NCI-H2196 treated with DMSO at 0.1 percent for 48 hours (cell line): ENCODE measurements at regions not wholly inside any gene's neighbourhood (a gene's known extent, or its start where the extent isn't known, plus 50 kb on each side); places are given as distances from the start of the nearest gene placed in this dataset.

ENCODE experiments used
- DNase-seq: peaks from one replicate; lab custom pipeline; 2025; ENCODE audit not compliant: unreplicated experiment; lab: John Stamatoyannopoulos, UW

GRCh38 chr14:34027130-34027989 is 76.5 kb upstream of the EGLN3 start:
- DNase-seq: no peak

GRCh38 chr14:34025325-34026017 is 74.6 kb upstream of the EGLN3 start:
- DNase-seq: no peak

GRCh38 chr14:34024768-34025144 is 73.9 kb upstream of the EGLN3 start:
- DNase-seq: no peak

GRCh38 chr14:34023824-34024767 is 73.2 kb upstream of the EGLN3 start:
- DNase-seq: no peak

- DNase-seq: no peak
Measured at GRCh38 chr14:34021096-34021495, 70.2 kb upstream of the EGLN3 start.

GRCh38 chr14:34020014-34020413 is 69.1 kb upstream of the EGLN3 start:
- no peak for DNase-seq

GRCh38 chr14:34018564-34019244 is 67.8 kb upstream of the EGLN3 start:
- DNase-seq: no peak

GRCh38 chr14:34018125-34018524 is 67.3 kb upstream of the EGLN3 start:
- DNase-seq: no peak

GRCh38 chr14:34015383-34015782 is 64.5 kb upstream of the EGLN3 start:
- no peak for DNase-seq

- DNase-seq: no peak
Measured at GRCh38 chr14:34014936-34015335, 64.1 kb upstream of the EGLN3 start.

- no peak for DNase-seq
Measured at GRCh38 chr14:34013721-34014060, 62.8 kb upstream of the EGLN3 start.

- DNase-seq: no peak
Measured at GRCh38 chr14:34012978-34013720, 62.3 kb upstream of the EGLN3 start.

- DNase-seq: no peak
Measured at GRCh38 chr14:34012369-34012768, 61.5 kb upstream of the EGLN3 start.

GRCh38 chr14:34009956-34010355 is 59.1 kb upstream of the EGLN3 start:
- no peak for DNase-seq

GRCh38 chr14:34007902-34008301 is 57.0 kb upstream of the EGLN3 start:
- no peak for DNase-seq

- no peak for DNase-seq
Measured at GRCh38 chr14:34005901-34006300, 55.0 kb upstream of the EGLN3 start.

- DNase-seq: no peak
Measured at GRCh38 chr14:34004881-34005280, 54.0 kb upstream of the EGLN3 start.

- no peak for DNase-seq
Measured at GRCh38 chr14:34003691-34004090, 52.8 kb upstream of the EGLN3 start.

GRCh38 chr14:34003082-34003668 is 52.3 kb upstream of the EGLN3 start:
- no peak for DNase-seq
